H9 (cell line): ENCODE measurements at regions not wholly inside any gene's neighbourhood (a gene's known extent, or its start where the extent isn't known, plus 50 kb on each side); places are given as distances from the start of the nearest gene placed in this dataset.

ENCODE experiments used
- DNase-seq: peaks from one replicate; pipeline ENCODE4 v3.0.0-alpha.2; 2017
- H2AFZ ChIP-seq: one replicate; pipeline ENCODE4 v1.6.1; 2013; ENCODE audit warnings: mild to moderate bottlenecking, low read length, control low read depth, moderate library complexity
- H2AK5ac ChIP-seq: 2 replicates; pipeline ENCODE4 v1.6.1; 2013; ENCODE audit warnings: low read length, control low read depth, mixed read lengths; ENCODE audit not compliant: insufficient read length
- H2BK120ac ChIP-seq: one replicate; pipeline ENCODE4 v1.6.1; 2013; ENCODE audit warnings: low read depth, mild to moderate bottlenecking, low read length, control low read depth, inconsistent platforms; ENCODE audit not compliant: poor library complexity, severe bottlenecking
- H2BK12ac ChIP-seq: 2 replicates; pipeline ENCODE4 v1.6.1; 2013; ENCODE audit warnings: low read length, control low read depth, mixed read lengths, low read depth; ENCODE audit not compliant: insufficient read length
- H2BK15ac ChIP-seq: 2 replicates; pipeline ENCODE4 v1.6.1; 2013; ENCODE audit warnings: low read depth, low read length, control low read depth
- H2BK20ac ChIP-seq: one replicate; pipeline ENCODE4 v1.6.1; 2013; ENCODE audit warnings: low read depth, mild to moderate bottlenecking, low read length, control low read depth, inconsistent platforms; ENCODE audit not compliant: poor library complexity, severe bottlenecking
- H2BK5ac ChIP-seq: 2 replicates; pipeline ENCODE4 v1.6.1; 2013; ENCODE audit warnings: low read length, control low read depth, mixed read lengths; ENCODE audit not compliant: insufficient read length
- H3K14ac ChIP-seq: 2 replicates; pipeline ENCODE4 v1.6.1; 2013; ENCODE audit warnings: low read length, control low read depth; ENCODE audit not compliant: insufficient read depth
- H3K18ac ChIP-seq: 2 replicates; pipeline ENCODE4 v1.6.1; 2013; ENCODE audit warnings: low read depth, mild to moderate bottlenecking, mixed read lengths, low read length, control low read depth; ENCODE audit not compliant: insufficient read length
- H3K23ac ChIP-seq: 2 replicates; pipeline ENCODE4 v1.6.1; 2013; ENCODE audit warnings: low read length, control low read depth, mixed read lengths, low read depth; ENCODE audit not compliant: insufficient read length
- H3K23me2 ChIP-seq: 2 replicates; pipeline ENCODE4 v1.6.1; 2013; ENCODE audit warnings: low read depth, mild to moderate bottlenecking, mixed read lengths, low read length, control low read depth; ENCODE audit not compliant: insufficient read length, poor library complexity, severe bottlenecking
- H3K27ac ChIP-seq: 2 replicates; pipeline ENCODE4 v1.5.1; 2013; ENCODE audit warnings: low read length, control low read depth, mixed read lengths, low read depth; ENCODE audit not compliant: insufficient read length
- H3K27me3 ChIP-seq: 2 replicates; pipeline ENCODE4 v1.6.1; 2013; ENCODE audit warnings: low read length, control low read depth, inconsistent platforms; ENCODE audit not compliant: insufficient read depth
- H3K4ac ChIP-seq: 2 replicates; pipeline ENCODE4 v1.6.1; 2013; ENCODE audit warnings: low read depth, mild to moderate bottlenecking, control low read depth, inconsistent platforms, low read length, moderate library complexity
- H3K4me1 ChIP-seq: 2 replicates; pipeline ENCODE4 v1.6.1; 2013; ENCODE audit warnings: low read length, control low read depth, inconsistent platforms; ENCODE audit not compliant: insufficient read depth
- H3K4me2 ChIP-seq: 2 replicates; pipeline ENCODE4 v1.6.1; 2013; ENCODE audit warnings: low read length, control low read depth, mixed read lengths; ENCODE audit not compliant: insufficient read length, insufficient read depth
- H3K56ac ChIP-seq: 2 replicates; pipeline ENCODE4 v1.6.1; 2013; ENCODE audit warnings: low read depth, mild to moderate bottlenecking, mixed read lengths, low read length, control low read depth; ENCODE audit not compliant: insufficient read length
- H3K79me1 ChIP-seq: 2 replicates; pipeline ENCODE4 v1.6.1; 2013; ENCODE audit warnings: low read depth, mild to moderate bottlenecking, moderate library complexity, low read length, control low read depth, inconsistent platforms; ENCODE audit not compliant: insufficient read depth, poor library complexity, severe bottlenecking
- H3K79me2 ChIP-seq: 2 replicates; pipeline ENCODE4 v1.6.1; 2013; ENCODE audit warnings: low read length, control low read depth, inconsistent platforms; ENCODE audit not compliant: insufficient read depth
- H3K9ac ChIP-seq: 2 replicates; pipeline ENCODE4 v1.6.1; 2013; ENCODE audit warnings: low read length, control low read depth, mixed read lengths; ENCODE audit not compliant: insufficient read length; ENCODE audit errors: extremely low read depth
- H3K9me3 ChIP-seq: one replicate; pipeline ENCODE4 v1.6.1; 2013; ENCODE audit warnings: low read depth, low read length, inconsistent platforms; ENCODE audit not compliant: control insufficient read depth
- H3T11ph ChIP-seq: one replicate; pipeline ENCODE4 v1.6.1; 2013; ENCODE audit warnings: mild to moderate bottlenecking, low read length, control low read depth, inconsistent platforms
- H4K20me1 ChIP-seq: one replicate; pipeline ENCODE4 v1.6.1; 2013; ENCODE audit not compliant: control insufficient read depth, insufficient read length, insufficient read depth
- H4K5ac ChIP-seq: 2 replicates; pipeline ENCODE4 v1.6.1; 2013; ENCODE audit warnings: low read depth, mild to moderate bottlenecking, mixed read lengths, low read length, control low read depth; ENCODE audit not compliant: insufficient read length
- H4K8ac ChIP-seq: replicated peaks from 2 replicates; pipeline ENCODE4 v1.6.1; 2013; ENCODE audit warnings: low read length, control low read depth, mixed read lengths, low read depth; ENCODE audit not compliant: insufficient read length
- H4K91ac ChIP-seq: 2 replicates; pipeline ENCODE4 v1.6.1; 2013; ENCODE audit warnings: low read depth, mild to moderate bottlenecking, moderate library complexity, mixed read lengths, low read length, control low read depth; ENCODE audit not compliant: insufficient read length
- H3K27ac Mint-ChIP-seq, 3 experiments: 2 replicates in 2 of 3; 3 replicates in 1 of 3; pipeline ENCODE4 v1.8.0; 2020 to 2021; ENCODE audit warnings: mixed read lengths in 3 of 3, mild to moderate bottlenecking in 1 of 3, moderate library complexity in 1 of 3
- H3K27me3 Mint-ChIP-seq: 2 replicates; pipeline ENCODE4 v1.8.0; 2021; ENCODE audit warnings: low read depth, mild to moderate bottlenecking, moderate library complexity, mixed read lengths
- H3K36me3 Mint-ChIP-seq, 3 experiments: 2 replicates in 2 of 3; 3 replicates in 1 of 3; pipeline ENCODE4 v1.8.0; 2020 to 2021; ENCODE audit warnings: low read depth in 3 of 3, mixed read lengths in 3 of 3; ENCODE audit not compliant: insufficient read depth in 1 of 3
- H3K4me1 Mint-ChIP-seq, 2 experiments: 2 replicates each; pipeline ENCODE4 v1.8.0; 2020; ENCODE audit warnings: mixed read lengths in 2 of 2
- H3K4me3 Mint-ChIP-seq, 2 experiments: 2 replicates in 1 of 2; 3 replicates in 1 of 2; pipeline ENCODE4 v1.8.0; 2020 to 2021; ENCODE audit warnings: mild to moderate bottlenecking in 2 of 2, mixed read lengths in 2 of 2, moderate library complexity in 1 of 2
- H3K9me3 Mint-ChIP-seq, 2 experiments: 2 replicates in 1 of 2; 3 replicates in 1 of 2; pipeline ENCODE4 v1.8.0; 2020; ENCODE audit warnings: mild to moderate bottlenecking in 2 of 2, mixed read lengths in 2 of 2, moderate library complexity in 1 of 2
- CTCF ChIP-seq: fragments of 200-600 bp; sonication (generic); conservative IDR thresholded peaks from 3 replicates; pipeline ENCODE4 v1.8.0; 2021; ENCODE audit warnings: antibody characterized with exemption, mild to moderate bottlenecking
- WGBS: extraction: QIAGEN DNeasy Blood & Tissue Kit; methylation state at CpG from one replicate; pipeline ENCODE4 v1.1.7; 2013; ENCODE audit warnings: missing lambda C conversion rate, low lambda C conversion rate, mixed read lengths; ENCODE audit not compliant: insufficient read length; ENCODE audit errors: extremely low coverage; 5-methylcytosine and 5-hydroxymethylcytosine counted together

GRCh38 chr3:30439451-30440053 lies 166.8 kb upstream of the TGFBR2 start:
- Histone ChIP-seq H2BK15ac (no peak overlapping the region), H3K56ac (no peak overlapping the region), H3K4ac (no peak overlapping the region), H3K9me3 (no peaks in the 10 kb centered on the region), H3K18ac (no peak overlapping the region), H2AK5ac (no peak overlapping the region), H2BK12ac (no peak overlapping the region), H3K9ac (no peak overlapping the region), H3K4me2 (no peak overlapping the region), H3K4me1 (peaks cover 7% of the 10 kb centered on the region; the same call in 1 of the 2 replicates), H3K79me1 (no peaks in the 10 kb centered on the region), H2BK120ac (no peak overlapping the region), H3K27me3 (no peaks in the 10 kb centered on the region), H3K79me2 (no peaks in the 10 kb centered on the region), H4K91ac (no peak overlapping the region), H2BK5ac (no peak overlapping the region), H4K8ac (no peak overlapping the region), H3K23me2 (no peaks in the 10 kb centered on the region), H3T11ph (no peak overlapping the region), H3K14ac (no peak overlapping the region), H2BK20ac (no peak overlapping the region), H2AFZ (no peak overlapping the region), H4K5ac (no peak overlapping the region), H3K27ac (no peak overlapping the region), H3K23ac (no peak overlapping the region), H4K20me1 (no peaks in the 10 kb centered on the region)
- no peak for TF ChIP-seq CTCF
- H3K27ac Mint-ChIP-seq = no peak overlapping the region
- H3K27me3 Mint-ChIP-seq = no peaks in the 10 kb centered on the region
- WGBS = no CpG with 5 or more reads among the region's 9 CpGs
- no peaks in the 10 kb centered on the region for H3K9me3 Mint-ChIP-seq
- H3K4me3 Mint-ChIP-seq = no peak overlapping the region
- peaks cover 25 to 29% of the 10 kb centered on the region in 2 experiments for H3K4me1 Mint-ChIP-seq
- H3K36me3 Mint-ChIP-seq = no peaks in the 10 kb centered on the region
- DNase-seq = no peak
